Thyroid gland (tissue), 4 donors: ENCODE measurements at regions not wholly inside any gene's neighbourhood (a gene's known extent, or its start where the extent isn't known, plus 50 kb on each side); places are given as distances from the start of the nearest gene placed in this dataset.
"Not testable (repeated sequence)": the region's sequence is repeated elsewhere in the genome, so short reads cannot be mapped to it uniquely, and the experiment has no call there.

Experiments used
- DNase-seq, 2 donors: peaks; one replicate each; pipeline ENCODE4 v3.0.0-alpha.2; 2019
- H3K27ac ChIP-seq, 3 donors: fragments of 200-600 bp; sonication (generic); 1 replicate in 2 of 3; 2 replicates in 1 of 3; pipeline ENCODE4 v1.5.1; 2016 to 2019; ENCODE audit warnings: mild to moderate bottlenecking in 1 of 3, moderate library complexity in 1 of 3
- H3K27me3 ChIP-seq: fragments of 200-600 bp; sonication (generic); one replicate; pipeline ENCODE4 v1.5.1; 2019
- H3K36me3 ChIP-seq, 2 donors: fragments of 200-600 bp; sonication (generic); one replicate each; pipeline ENCODE4 v1.5.1; 2016 to 2019
- H3K4me1 ChIP-seq, 2 donors: fragments of 200-600 bp; sonication (generic); one replicate each; pipeline ENCODE4 v1.5.1; 2017 to 2019
- H3K4me3 ChIP-seq, 3 donors: fragments of 200-600 bp; sonication (generic); replicated peaks in 1 of 3; 1 replicate in 2 of 3; 2 replicates in 1 of 3; pipeline ENCODE4 v1.5.1; 2016; ENCODE audit warnings: mild to moderate bottlenecking in 1 of 3
- H3K9me3 ChIP-seq: fragments of 200-600 bp; sonication (generic); one replicate; pipeline ENCODE4 v1.5.1; 2017
- CTCF ChIP-seq, 6 experiments: fragments of 200-600 bp in 3 of 6; fragments of 450-650 bp in 3 of 6; sonication (generic) in 3 of 6; IDR thresholded peaks; one replicate each; pipeline ENCODE4 v1.5.1; 2016 to 2019; ENCODE audit warnings: antibody characterized with exemption in 6 of 6, mild to moderate bottlenecking in 2 of 6, inconsistent platforms in 1 of 6, moderate library complexity in 1 of 6
- POLR2A ChIP-seq, 2 donors: fragments of 450-650 bp; IDR thresholded peaks; one replicate each; pipeline ENCODE4 v1.6.1; 2017; ENCODE audit warnings: antibody characterized with exemption in 2 of 2, mild to moderate bottlenecking in 2 of 2, moderate library complexity in 1 of 2
- WGBS, 2 donors: methylation state at CpG; one replicate each; pipeline ENCODE4 v1.1.5; 2017; 5-methylcytosine and 5-hydroxymethylcytosine counted together
- intact Hi-C: fragments of 100-400 bp; cut with DNase I; formaldehyde crosslinking; loops from one replicate; pipeline ENCODE4 v1.15.1; 2023

- Histone ChIP-seq H3K27ac (no peak overlapping the region), H3K36me3 (no peaks in the 10 kb centered on the region), H3K4me1 (no peaks in the 10 kb centered on the region), H3K4me3 (no peak overlapping the region), H3K27me3 (no peaks in the 10 kb centered on the region), H3K9me3 (no peaks in the 10 kb centered on the region)
- no peak for TF ChIP-seq CTCF (IDR thresholded peaks at IDR 0.05)
- TF ChIP-seq POLR2A (IDR thresholded peaks at IDR 0.05), result no peak
- intact Hi-C loops, result no loop called here
- DNase-seq, result no peak
- WGBS, 2 donors, result 78 to 79% methylated on average over 5 of the region's 5 CpGs
Observed at GRCh38 chr10:123356799-123357198, 202.6 kb downstream of the BUB3 start.

- no peak overlapping the region for H3K4me3 ChIP-seq
- H3K27me3 ChIP-seq, result no peaks in the 10 kb centered on the region
- H3K36me3 ChIP-seq, result no peaks in the 10 kb centered on the region
- H3K9me3 ChIP-seq, result no peaks in the 10 kb centered on the region
- H3K27ac ChIP-seq, result no peak overlapping the region
- intact Hi-C loops, result no loop called here
- 52 to 57% methylated on average over 17 of the region's 17 CpGs for WGBS, 2 donors
- H3K4me1 ChIP-seq, result no peaks in the 10 kb centered on the region
- no peak for TF ChIP-seq CTCF (IDR thresholded peaks at IDR 0.05)
- no peak for TF ChIP-seq POLR2A (IDR thresholded peaks at IDR 0.05)
- no peak for DNase-seq
Observed at GRCh38 chr10:123357421-123357930, 203.3 kb downstream of the BUB3 start.

GRCh38 chr10:123359539-123359938, 205.3 kb downstream of the BUB3 start:
- Histone ChIP-seq H3K4me3 (no peak overlapping the region), H3K36me3 (no peaks in the 10 kb centered on the region), H3K9me3 (no peaks in the 10 kb centered on the region), H3K27me3 (no peaks in the 10 kb centered on the region), H3K27ac (no peak overlapping the region), H3K4me1 (no peaks in the 10 kb centered on the region)
- no peak for TF ChIP-seq POLR2A (IDR thresholded peaks at IDR 0.05)
- TF ChIP-seq CTCF (IDR thresholded peaks at IDR 0.05), result no peak
- no peak for DNase-seq
- WGBS, 2 donors, result 85 to 93% methylated on average over 2 of the region's 2 CpGs
- intact Hi-C loops, result no loop called here

GRCh38 chr10:123361832-123362231, 207.6 kb downstream of the BUB3 start:
- H3K27me3 ChIP-seq, result no peaks in the 10 kb centered on the region
- no peaks in the 10 kb centered on the region for H3K4me1 ChIP-seq
- no peak for DNase-seq
- H3K4me3 ChIP-seq, result no peak overlapping the region
- H3K27ac ChIP-seq, result no peak overlapping the region
- no peaks in the 10 kb centered on the region for H3K9me3 ChIP-seq
- intact Hi-C loops, result no loop called here
- H3K36me3 ChIP-seq, result no peaks in the 10 kb centered on the region
- TF ChIP-seq POLR2A (IDR thresholded peaks at IDR 0.05) (no peak), CTCF (IDR thresholded peaks at IDR 0.05) (no peak)
- WGBS, 2 donors, result 85 to 86% methylated on average over 5 of the region's 5 CpGs

GRCh38 chr10:123367195-123367594, 213.0 kb downstream of the BUB3 start:
- intact Hi-C loops, result no loop called here
- no peaks in the 10 kb centered on the region for H3K9me3 ChIP-seq
- no peaks in the 10 kb centered on the region for H3K36me3 ChIP-seq
- H3K4me3 ChIP-seq, result no peak overlapping the region
- DNase-seq, result no peak
- 91 to 93% methylated on average over 4 of the region's 4 CpGs for WGBS, 2 donors
- H3K27ac ChIP-seq, result no peak overlapping the region
- TF ChIP-seq CTCF (IDR thresholded peaks at IDR 0.05), result no peak
- no peak for TF ChIP-seq POLR2A (IDR thresholded peaks at IDR 0.05)
- no peaks in the 10 kb centered on the region for H3K27me3 ChIP-seq
- H3K4me1 ChIP-seq, result no peaks in the 10 kb centered on the region

GRCh38 chr10:123371626-123372025, 217.4 kb downstream of the BUB3 start:
- H3K9me3 ChIP-seq, H3K27me3 ChIP-seq, H3K4me3 ChIP-seq, H3K4me1 ChIP-seq, intact Hi-C loops, H3K27ac ChIP-seq, DNase-seq, H3K36me3 ChIP-seq: not testable (repeated sequence)
- WGBS, 2 donors, result 67 to 87% methylated on average over 2 of the region's 2 CpGs
